ENCODE measurements at regions not wholly inside any gene's neighbourhood (a gene's known extent, or its start where the extent isn't known, plus 50 kb on each side); places are given as distances from the start of the nearest gene placed in this dataset.

- Histone ChIP-seq H3K27me3 (ENCODE audit: control insufficient read depth, extremely low read depth, insufficient read depth, low read length) (no peaks in the 10 kb centered on the region), H3K4me1 (ENCODE audit: control insufficient read depth, extremely low read depth, insufficient read depth, low read length) (no peaks in the 10 kb centered on the region), H3K79me2 (ENCODE audit: control insufficient read depth, insufficient read depth, low read length) (no peaks in the 10 kb centered on the region), H3K4me2 (ENCODE audit: control insufficient read depth, extremely low read depth, insufficient read depth, low read depth, low read length) (no peak overlapping the region), H3K4me3 (ENCODE audit: control insufficient read depth in 2 of 3, extremely low read depth in 1 of 3, insufficient read depth in 2 of 3, low read depth in 1 of 3, low read length in 3 of 3) (no peak overlapping the region), H3K27ac (ENCODE audit: control insufficient read depth, insufficient read depth, low read length) (no peak overlapping the region), H3K9me3 (ENCODE audit: control insufficient read depth, low read depth, low read length) (no peaks in the 10 kb centered on the region), H3K36me3 (ENCODE audit: control insufficient read depth in 2 of 2, extremely low read depth in 1 of 2, insufficient read depth in 2 of 2, low read length in 2 of 2) (no peaks in the 10 kb centered on the region), H2AFZ (ENCODE audit: control insufficient read depth, low read length) (no peak overlapping the region), H3K9me1 (ENCODE audit: control insufficient read depth, extremely low read depth, insufficient read depth, low read length) (no peaks in the 10 kb centered on the region), H4K20me1 (ENCODE audit: control insufficient read depth, extremely low read depth, insufficient read depth, low read length) (no peaks in the 10 kb centered on the region), H3K9ac (ENCODE audit: control insufficient read depth, extremely low read depth, insufficient read depth, low read length) (no peak overlapping the region)
- no peak for TF ChIP-seq EZH2 (IDR thresholded peaks at IDR 0.05; ENCODE audit: low read length)
- no peak for TF ChIP-seq CTCF (optimal IDR thresholded peaks at IDR 0.05 in 1 of 3, IDR thresholded peaks at IDR 0.05 in 1 of 3, conservative IDR thresholded peaks at IDR 0.05 in 1 of 3; ENCODE audit: extremely low read depth in 1 of 3, insufficient read depth in 2 of 3, low read length in 3 of 3)
- FAIRE-seq (no peak), DNase-seq (ENCODE audit: low read depth, low spot score) (no peak)
- dilution Hi-C loops (cut with MboI; ENCODE audit: extremely low pct_ligation_motif_present, low sequenced_read_pairs), result no loop called here
Observed at GRCh38 chr5:86831128-86831527, 213.4 kb downstream of the COX7C start.

GRCh38 chr5:86833868-86834267 lies 216.1 kb downstream of the COX7C start:
- DNase-seq (ENCODE audit: low read depth, low spot score) (no peak), FAIRE-seq (no peak)
- Histone ChIP-seq H3K9me3 (ENCODE audit: control insufficient read depth, low read depth, low read length) (no peaks in the 10 kb centered on the region), H2AFZ (ENCODE audit: control insufficient read depth, low read length) (no peak overlapping the region), H3K27me3 (ENCODE audit: control insufficient read depth, extremely low read depth, insufficient read depth, low read length) (no peaks in the 10 kb centered on the region), H3K36me3 (ENCODE audit: control insufficient read depth in 2 of 2, extremely low read depth in 1 of 2, insufficient read depth in 2 of 2, low read length in 2 of 2) (no peaks in the 10 kb centered on the region), H3K4me2 (ENCODE audit: control insufficient read depth, extremely low read depth, insufficient read depth, low read depth, low read length) (no peak overlapping the region), H3K9me1 (ENCODE audit: control insufficient read depth, extremely low read depth, insufficient read depth, low read length) (no peaks in the 10 kb centered on the region), H3K79me2 (ENCODE audit: control insufficient read depth, insufficient read depth, low read length) (no peaks in the 10 kb centered on the region), H3K4me1 (ENCODE audit: control insufficient read depth, extremely low read depth, insufficient read depth, low read length) (no peaks in the 10 kb centered on the region), H3K4me3 (ENCODE audit: control insufficient read depth in 2 of 3, extremely low read depth in 1 of 3, insufficient read depth in 2 of 3, low read depth in 1 of 3, low read length in 3 of 3) (no peak overlapping the region), H4K20me1 (ENCODE audit: control insufficient read depth, extremely low read depth, insufficient read depth, low read length) (no peaks in the 10 kb centered on the region), H3K9ac (ENCODE audit: control insufficient read depth, extremely low read depth, insufficient read depth, low read length) (no peak overlapping the region), H3K27ac (ENCODE audit: control insufficient read depth, insufficient read depth, low read length) (no peak overlapping the region)
- no peak for TF ChIP-seq EZH2 (IDR thresholded peaks at IDR 0.05; ENCODE audit: low read length)
- no peak for TF ChIP-seq CTCF (optimal IDR thresholded peaks at IDR 0.05 in 1 of 3, IDR thresholded peaks at IDR 0.05 in 1 of 3, conservative IDR thresholded peaks at IDR 0.05 in 1 of 3; ENCODE audit: extremely low read depth in 1 of 3, insufficient read depth in 2 of 3, low read length in 3 of 3)
- dilution Hi-C loops (cut with MboI; ENCODE audit: extremely low pct_ligation_motif_present, low sequenced_read_pairs), result no loop called here
